H9 (cell line): ENCODE measurements at regions not wholly inside any gene's neighbourhood (a gene's known extent, or its start where the extent isn't known, plus 50 kb on each side); places are given as distances from the start of the nearest gene placed in this dataset.

Experiments used
- DNase-seq: peaks from one replicate; pipeline ENCODE4 v3.0.0-alpha.2; 2017
- H2AFZ ChIP-seq: one replicate; pipeline ENCODE4 v1.6.1; 2013; ENCODE audit warnings: mild to moderate bottlenecking, low read length, control low read depth, moderate library complexity
- H2AK5ac ChIP-seq: 2 replicates; pipeline ENCODE4 v1.6.1; 2013; ENCODE audit warnings: low read length, control low read depth, mixed read lengths; ENCODE audit not compliant: insufficient read length
- H2BK120ac ChIP-seq: one replicate; pipeline ENCODE4 v1.6.1; 2013; ENCODE audit warnings: low read depth, mild to moderate bottlenecking, low read length, control low read depth, inconsistent platforms; ENCODE audit not compliant: poor library complexity, severe bottlenecking
- H2BK12ac ChIP-seq: 2 replicates; pipeline ENCODE4 v1.6.1; 2013; ENCODE audit warnings: low read length, control low read depth, mixed read lengths, low read depth; ENCODE audit not compliant: insufficient read length
- H2BK15ac ChIP-seq: 2 replicates; pipeline ENCODE4 v1.6.1; 2013; ENCODE audit warnings: low read depth, low read length, control low read depth
- H2BK20ac ChIP-seq: one replicate; pipeline ENCODE4 v1.6.1; 2013; ENCODE audit warnings: low read depth, mild to moderate bottlenecking, low read length, control low read depth, inconsistent platforms; ENCODE audit not compliant: poor library complexity, severe bottlenecking
- H2BK5ac ChIP-seq: 2 replicates; pipeline ENCODE4 v1.6.1; 2013; ENCODE audit warnings: low read length, control low read depth, mixed read lengths; ENCODE audit not compliant: insufficient read length
- H3K14ac ChIP-seq: 2 replicates; pipeline ENCODE4 v1.6.1; 2013; ENCODE audit warnings: low read length, control low read depth; ENCODE audit not compliant: insufficient read depth
- H3K18ac ChIP-seq: 2 replicates; pipeline ENCODE4 v1.6.1; 2013; ENCODE audit warnings: low read depth, mild to moderate bottlenecking, mixed read lengths, low read length, control low read depth; ENCODE audit not compliant: insufficient read length
- H3K23ac ChIP-seq: 2 replicates; pipeline ENCODE4 v1.6.1; 2013; ENCODE audit warnings: low read length, control low read depth, mixed read lengths, low read depth; ENCODE audit not compliant: insufficient read length
- H3K23me2 ChIP-seq: 2 replicates; pipeline ENCODE4 v1.6.1; 2013; ENCODE audit warnings: low read depth, mild to moderate bottlenecking, mixed read lengths, low read length, control low read depth; ENCODE audit not compliant: insufficient read length, poor library complexity, severe bottlenecking
- H3K27ac ChIP-seq: 2 replicates; pipeline ENCODE4 v1.5.1; 2013; ENCODE audit warnings: low read length, control low read depth, mixed read lengths, low read depth; ENCODE audit not compliant: insufficient read length
- H3K27me3 ChIP-seq: 2 replicates; pipeline ENCODE4 v1.6.1; 2013; ENCODE audit warnings: low read length, control low read depth, inconsistent platforms; ENCODE audit not compliant: insufficient read depth
- H3K4ac ChIP-seq: 2 replicates; pipeline ENCODE4 v1.6.1; 2013; ENCODE audit warnings: low read depth, mild to moderate bottlenecking, control low read depth, inconsistent platforms, low read length, moderate library complexity
- H3K4me1 ChIP-seq: 2 replicates; pipeline ENCODE4 v1.6.1; 2013; ENCODE audit warnings: low read length, control low read depth, inconsistent platforms; ENCODE audit not compliant: insufficient read depth
- H3K4me2 ChIP-seq: 2 replicates; pipeline ENCODE4 v1.6.1; 2013; ENCODE audit warnings: low read length, control low read depth, mixed read lengths; ENCODE audit not compliant: insufficient read length, insufficient read depth
- H3K56ac ChIP-seq: 2 replicates; pipeline ENCODE4 v1.6.1; 2013; ENCODE audit warnings: low read depth, mild to moderate bottlenecking, mixed read lengths, low read length, control low read depth; ENCODE audit not compliant: insufficient read length
- H3K79me1 ChIP-seq: 2 replicates; pipeline ENCODE4 v1.6.1; 2013; ENCODE audit warnings: low read depth, mild to moderate bottlenecking, moderate library complexity, low read length, control low read depth, inconsistent platforms; ENCODE audit not compliant: insufficient read depth, poor library complexity, severe bottlenecking
- H3K79me2 ChIP-seq: 2 replicates; pipeline ENCODE4 v1.6.1; 2013; ENCODE audit warnings: low read length, control low read depth, inconsistent platforms; ENCODE audit not compliant: insufficient read depth
- H3K9ac ChIP-seq: 2 replicates; pipeline ENCODE4 v1.6.1; 2013; ENCODE audit warnings: low read length, control low read depth, mixed read lengths; ENCODE audit not compliant: insufficient read length; ENCODE audit errors: extremely low read depth
- H3K9me3 ChIP-seq: one replicate; pipeline ENCODE4 v1.6.1; 2013; ENCODE audit warnings: low read depth, low read length, inconsistent platforms; ENCODE audit not compliant: control insufficient read depth
- H3T11ph ChIP-seq: one replicate; pipeline ENCODE4 v1.6.1; 2013; ENCODE audit warnings: mild to moderate bottlenecking, low read length, control low read depth, inconsistent platforms
- H4K20me1 ChIP-seq: one replicate; pipeline ENCODE4 v1.6.1; 2013; ENCODE audit not compliant: control insufficient read depth, insufficient read length, insufficient read depth
- H4K5ac ChIP-seq: 2 replicates; pipeline ENCODE4 v1.6.1; 2013; ENCODE audit warnings: low read depth, mild to moderate bottlenecking, mixed read lengths, low read length, control low read depth; ENCODE audit not compliant: insufficient read length
- H4K8ac ChIP-seq: replicated peaks from 2 replicates; pipeline ENCODE4 v1.6.1; 2013; ENCODE audit warnings: low read length, control low read depth, mixed read lengths, low read depth; ENCODE audit not compliant: insufficient read length
- H4K91ac ChIP-seq: 2 replicates; pipeline ENCODE4 v1.6.1; 2013; ENCODE audit warnings: low read depth, mild to moderate bottlenecking, moderate library complexity, mixed read lengths, low read length, control low read depth; ENCODE audit not compliant: insufficient read length
- H3K27ac Mint-ChIP-seq, 3 experiments: 2 replicates in 2 of 3; 3 replicates in 1 of 3; pipeline ENCODE4 v1.8.0; 2020 to 2021; ENCODE audit warnings: mixed read lengths in 3 of 3, mild to moderate bottlenecking in 1 of 3, moderate library complexity in 1 of 3
- H3K27me3 Mint-ChIP-seq: 2 replicates; pipeline ENCODE4 v1.8.0; 2021; ENCODE audit warnings: low read depth, mild to moderate bottlenecking, moderate library complexity, mixed read lengths
- H3K36me3 Mint-ChIP-seq, 3 experiments: 2 replicates in 2 of 3; 3 replicates in 1 of 3; pipeline ENCODE4 v1.8.0; 2020 to 2021; ENCODE audit warnings: low read depth in 3 of 3, mixed read lengths in 3 of 3; ENCODE audit not compliant: insufficient read depth in 1 of 3
- H3K4me1 Mint-ChIP-seq, 2 experiments: 2 replicates each; pipeline ENCODE4 v1.8.0; 2020; ENCODE audit warnings: mixed read lengths in 2 of 2
- H3K4me3 Mint-ChIP-seq, 2 experiments: 2 replicates in 1 of 2; 3 replicates in 1 of 2; pipeline ENCODE4 v1.8.0; 2020 to 2021; ENCODE audit warnings: mild to moderate bottlenecking in 2 of 2, mixed read lengths in 2 of 2, moderate library complexity in 1 of 2
- H3K9me3 Mint-ChIP-seq, 2 experiments: 2 replicates in 1 of 2; 3 replicates in 1 of 2; pipeline ENCODE4 v1.8.0; 2020; ENCODE audit warnings: mild to moderate bottlenecking in 2 of 2, mixed read lengths in 2 of 2, moderate library complexity in 1 of 2
- CTCF ChIP-seq: fragments of 200-600 bp; sonication (generic); conservative IDR thresholded peaks from 3 replicates; pipeline ENCODE4 v1.8.0; 2021; ENCODE audit warnings: antibody characterized with exemption, mild to moderate bottlenecking

GRCh38 chr5:112671687-112672086, 66.0 kb upstream of the APC start:
- Histone ChIP-seq H3K4me2 (no peak overlapping the region), H3K9me3 (no peaks in the 10 kb centered on the region), H2BK20ac (no peak overlapping the region), H3K79me2 (no peaks in the 10 kb centered on the region), H2AFZ (no peak overlapping the region), H3K23me2 (no peaks in the 10 kb centered on the region), H3T11ph (no peak overlapping the region), H4K91ac (no peak overlapping the region), H2AK5ac (no peak overlapping the region), H3K23ac (no peak overlapping the region), H4K5ac (no peak overlapping the region), H4K20me1 (no peaks in the 10 kb centered on the region), H2BK12ac (no peak overlapping the region), H3K4ac (no peak overlapping the region), H3K18ac (no peak overlapping the region), H2BK15ac (no peak overlapping the region), H2BK5ac (no peak overlapping the region), H3K4me1 (no peaks in the 10 kb centered on the region), H3K9ac (no peak overlapping the region), H4K8ac (no peak overlapping the region), H3K14ac (no peak overlapping the region), H3K56ac (no peak overlapping the region), H3K79me1 (no peaks in the 10 kb centered on the region), H3K27ac (no peak overlapping the region), H3K27me3 (no peaks in the 10 kb centered on the region), H2BK120ac (no peak overlapping the region)
- Mint-ChIP-seq H3K36me3 (no peaks in the 10 kb centered on the region; a peak in 1 of 7 replicates), H3K4me3 (no peak overlapping the region), H3K4me1 (peaks cover 4 to 5% of the 10 kb centered on the region in 2 experiments), H3K27me3 (peaks cover 4% of the 10 kb centered on the region; the same call in 1 of the 2 replicates), H3K9me3 (no peaks in the 10 kb centered on the region), H3K27ac (no peak overlapping the region)
- no peak for TF ChIP-seq CTCF
- no peak for DNase-seq
